HL-60 (cell line): ENCODE measurements at regions not wholly inside any gene's neighbourhood (a gene's known extent, or its start where the extent isn't known, plus 50 kb on each side); places are given as distances from the start of the nearest gene placed in this dataset.

Experiments used
- DNase-seq, 2 experiments: peaks; one replicate each; pipeline ENCODE4 v3.0.0-alpha.2; 2010 to 2020; ENCODE audit warnings: low read depth in 1 of 2, low spot score in 1 of 2
- H3K27ac ChIP-seq: fragments of 250-450 bp; sonication (Bioruptor Pico); replicated peaks from 2 replicates; pipeline ENCODE4 v1.5.1; 2020; ENCODE audit warnings: mild to moderate bottlenecking, moderate library complexity
- H3K27me3 ChIP-seq: fragments of 250-450 bp; sonication (Bioruptor Pico); 2 replicates; pipeline ENCODE4 v1.5.1; 2021; ENCODE audit warnings: mild to moderate bottlenecking, moderate library complexity; ENCODE audit not compliant: insufficient read depth, poor library complexity, severe bottlenecking
- H3K4me3 ChIP-seq: replicated peaks from 2 replicates; pipeline ENCODE4 v1.5.1; 2011; ENCODE audit warnings: mild to moderate bottlenecking, control low read depth, low read length; ENCODE audit not compliant: insufficient read depth
- GABPA ChIP-seq: IDR thresholded peaks from 2 replicates; pipeline ENCODE4 v1.6.1; 2012; ENCODE audit warnings: low read depth
- POLR2AphosphoS5 ChIP-seq: IDR thresholded peaks from 2 replicates; pipeline ENCODE4 v1.6.1; 2012; ENCODE audit warnings: low read depth
- SPI1 ChIP-seq: IDR thresholded peaks from 2 replicates; pipeline ENCODE4 v1.6.1; 2012; ENCODE audit warnings: low read depth, mild to moderate bottlenecking, borderline replicate concordance
- TF ChIP-seq, protein P1 (sequence below): IDR thresholded peaks from one replicate; pipeline ENCODE4 v1.5.1; 2011; ENCODE audit warnings: low read length, control low read depth, inconsistent platforms; ENCODE audit not compliant: insufficient read depth
- TF ChIP-seq, protein P2 (sequence below): IDR thresholded peaks from 2 replicates; pipeline ENCODE4 v1.6.1; 2012; ENCODE audit warnings: low read depth; ENCODE audit not compliant: insufficient replicate concordance

DNA sequence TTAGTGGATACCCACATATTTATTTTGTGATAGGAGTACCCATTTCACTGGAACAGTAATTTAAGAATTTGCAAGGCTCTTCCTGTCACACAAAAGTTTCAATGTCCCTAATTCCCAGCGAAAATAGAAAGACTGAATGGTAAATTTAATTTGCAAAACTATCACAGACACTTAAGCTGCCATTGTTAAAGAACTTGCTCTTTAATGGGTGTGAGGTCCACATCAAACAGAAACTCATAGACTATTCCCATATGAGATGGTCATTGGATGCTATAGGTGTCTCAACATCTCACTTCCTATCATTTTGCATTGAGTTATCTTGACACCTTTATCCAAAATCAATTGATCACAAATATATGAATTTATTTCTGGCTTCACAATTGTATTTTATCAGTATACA, 415.9 kb downstream of the GPAM start:
- Histone ChIP-seq H3K27me3 (no peaks in the 10 kb centered on the region), H3K27ac (no peak overlapping the region), H3K4me3 (no peak overlapping the region)
- DNase-seq = no peak
- TF ChIP-seq SPI1 = no peak
- no peak for TF ChIP-seq GABPA
- TF ChIP-seq POLR2AphosphoS5 = no peak
- TF ChIP-seq, protein P1, sequence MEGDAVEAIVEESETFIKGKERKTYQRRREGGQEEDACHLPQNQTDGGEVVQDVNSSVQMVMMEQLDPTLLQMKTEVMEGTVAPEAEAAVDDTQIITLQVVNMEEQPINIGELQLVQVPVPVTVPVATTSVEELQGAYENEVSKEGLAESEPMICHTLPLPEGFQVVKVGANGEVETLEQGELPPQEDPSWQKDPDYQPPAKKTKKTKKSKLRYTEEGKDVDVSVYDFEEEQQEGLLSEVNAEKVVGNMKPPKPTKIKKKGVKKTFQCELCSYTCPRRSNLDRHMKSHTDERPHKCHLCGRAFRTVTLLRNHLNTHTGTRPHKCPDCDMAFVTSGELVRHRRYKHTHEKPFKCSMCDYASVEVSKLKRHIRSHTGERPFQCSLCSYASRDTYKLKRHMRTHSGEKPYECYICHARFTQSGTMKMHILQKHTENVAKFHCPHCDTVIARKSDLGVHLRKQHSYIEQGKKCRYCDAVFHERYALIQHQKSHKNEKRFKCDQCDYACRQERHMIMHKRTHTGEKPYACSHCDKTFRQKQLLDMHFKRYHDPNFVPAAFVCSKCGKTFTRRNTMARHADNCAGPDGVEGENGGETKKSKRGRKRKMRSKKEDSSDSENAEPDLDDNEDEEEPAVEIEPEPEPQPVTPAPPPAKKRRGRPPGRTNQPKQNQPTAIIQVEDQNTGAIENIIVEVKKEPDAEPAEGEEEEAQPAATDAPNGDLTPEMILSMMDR = no peak
- TF ChIP-seq, protein P2, sequence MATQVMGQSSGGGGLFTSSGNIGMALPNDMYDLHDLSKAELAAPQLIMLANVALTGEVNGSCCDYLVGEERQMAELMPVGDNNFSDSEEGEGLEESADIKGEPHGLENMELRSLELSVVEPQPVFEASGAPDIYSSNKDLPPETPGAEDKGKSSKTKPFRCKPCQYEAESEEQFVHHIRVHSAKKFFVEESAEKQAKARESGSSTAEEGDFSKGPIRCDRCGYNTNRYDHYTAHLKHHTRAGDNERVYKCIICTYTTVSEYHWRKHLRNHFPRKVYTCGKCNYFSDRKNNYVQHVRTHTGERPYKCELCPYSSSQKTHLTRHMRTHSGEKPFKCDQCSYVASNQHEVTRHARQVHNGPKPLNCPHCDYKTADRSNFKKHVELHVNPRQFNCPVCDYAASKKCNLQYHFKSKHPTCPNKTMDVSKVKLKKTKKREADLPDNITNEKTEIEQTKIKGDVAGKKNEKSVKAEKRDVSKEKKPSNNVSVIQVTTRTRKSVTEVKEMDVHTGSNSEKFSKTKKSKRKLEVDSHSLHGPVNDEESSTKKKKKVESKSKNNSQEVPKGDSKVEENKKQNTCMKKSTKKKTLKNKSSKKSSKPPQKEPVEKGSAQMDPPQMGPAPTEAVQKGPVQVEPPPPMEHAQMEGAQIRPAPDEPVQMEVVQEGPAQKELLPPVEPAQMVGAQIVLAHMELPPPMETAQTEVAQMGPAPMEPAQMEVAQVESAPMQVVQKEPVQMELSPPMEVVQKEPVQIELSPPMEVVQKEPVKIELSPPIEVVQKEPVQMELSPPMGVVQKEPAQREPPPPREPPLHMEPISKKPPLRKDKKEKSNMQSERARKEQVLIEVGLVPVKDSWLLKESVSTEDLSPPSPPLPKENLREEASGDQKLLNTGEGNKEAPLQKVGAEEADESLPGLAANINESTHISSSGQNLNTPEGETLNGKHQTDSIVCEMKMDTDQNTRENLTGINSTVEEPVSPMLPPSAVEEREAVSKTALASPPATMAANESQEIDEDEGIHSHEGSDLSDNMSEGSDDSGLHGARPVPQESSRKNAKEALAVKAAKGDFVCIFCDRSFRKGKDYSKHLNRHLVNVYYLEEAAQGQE = no peak

DNA sequence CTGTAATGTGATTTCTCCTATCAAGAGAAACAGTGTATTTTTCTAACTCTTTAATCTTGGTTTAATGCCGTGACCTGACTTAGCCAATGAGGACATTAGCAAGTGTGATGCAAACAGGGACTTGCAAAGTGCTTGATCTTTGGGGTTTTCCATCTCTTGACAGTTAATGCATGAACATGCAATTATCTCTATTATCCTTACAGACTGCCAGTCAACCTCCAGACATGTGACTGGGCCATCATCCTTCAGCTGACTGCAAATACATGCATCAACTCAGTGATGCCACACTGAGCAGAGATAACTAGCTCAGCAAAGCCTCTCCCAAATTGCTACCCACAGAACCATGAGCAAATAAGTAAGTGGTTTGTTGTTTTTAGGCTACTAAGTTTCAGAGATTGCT, 409.6 kb downstream of the GPAM start:
- no peak overlapping the region for H3K4me3 ChIP-seq
- DNase-seq = no peak
- H3K27me3 ChIP-seq = no peaks in the 10 kb centered on the region
- TF ChIP-seq, protein P2 = no peak
- TF ChIP-seq GABPA (no peak), SPI1 (no peak), POLR2AphosphoS5 (no peak)
- TF ChIP-seq, protein P1 = no peak
- H3K27ac ChIP-seq = no peak overlapping the region

GRCh38 chr10:111774486-111774885, 409.1 kb downstream of the GPAM start:
- Histone ChIP-seq H3K27ac (no peak overlapping the region), H3K4me3 (no peak overlapping the region), H3K27me3 (no peaks in the 10 kb centered on the region)
- no peak for DNase-seq
- TF ChIP-seq, protein P2 = no peak
- no peak for TF ChIP-seq SPI1
- TF ChIP-seq POLR2AphosphoS5 = no peak
- no peak for TF ChIP-seq GABPA
- TF ChIP-seq, protein P1 = no peak
